ENCODE measurements at regions not wholly inside any gene's neighbourhood (a gene's known extent, or its start where the extent isn't known, plus 50 kb on each side); places are given as distances from the start of the nearest gene placed in this dataset.

DNA sequence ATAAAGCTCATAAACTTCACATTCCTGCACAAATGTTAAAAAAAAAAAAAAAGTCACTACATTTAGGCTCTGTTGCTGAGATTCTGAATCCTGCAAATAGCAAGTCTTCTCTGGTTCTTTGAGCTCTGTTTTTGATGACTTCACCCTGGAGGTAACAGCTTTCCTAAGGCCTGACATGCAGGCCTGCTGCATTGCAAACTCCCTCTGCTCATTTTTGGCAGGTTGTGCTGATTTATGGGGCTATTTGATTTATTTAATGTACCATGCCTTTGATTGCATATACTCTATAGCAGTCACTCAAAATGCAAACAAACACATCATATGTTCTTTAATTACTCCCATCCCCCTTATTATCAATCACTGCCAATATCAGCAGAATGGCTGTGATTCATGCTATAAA, 416.1 kb upstream of the IZUMO3 start:
- Histone ChIP-seq H3K4me1 (ENCODE audit: control insufficient read depth in 1 of 2, insufficient read depth in 2 of 2, low read depth in 1 of 2, low read length in 1 of 2) (no peaks in the 10 kb centered on the region), H3K4me2 (no peak overlapping the region), H3K79me2 (ENCODE audit: insufficient read depth) (no peaks in the 10 kb centered on the region), H3K36me3 (replicated peaks in 1 of 2; ENCODE audit: control insufficient read depth in 1 of 2, insufficient read depth in 2 of 2, low read length in 1 of 2) (no peaks in the 10 kb centered on the region), H2AFZ (ENCODE audit: low read depth) (no peak overlapping the region), H4K20me1 (ENCODE audit: insufficient read depth) (no peaks in the 10 kb centered on the region), H3K27me3 (ENCODE audit: insufficient read depth) (no peaks in the 10 kb centered on the region), H3K27ac (ENCODE audit: low read depth in 2 of 2, low read length in 1 of 2) (no peak overlapping the region), H3F3A (replicated peaks; ENCODE audit: insufficient read depth) (no peaks in the 10 kb centered on the region), H3K9me2 (no peaks in the 10 kb centered on the region), H3K9ac (no peak overlapping the region), H3K9me3 (no peaks in the 10 kb centered on the region; the same call in 1 of the 2 replicates), H3K4me3 (ENCODE audit: low read depth in 2 of 2, low read length in 1 of 2) (no peak overlapping the region)
- TF ChIP-seq, protein P1, sequence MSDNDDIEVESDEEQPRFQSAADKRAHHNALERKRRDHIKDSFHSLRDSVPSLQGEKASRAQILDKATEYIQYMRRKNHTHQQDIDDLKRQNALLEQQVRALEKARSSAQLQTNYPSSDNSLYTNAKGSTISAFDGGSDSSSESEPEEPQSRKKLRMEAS (IDR thresholded peaks at IDR 0.05; ENCODE audit: low read depth), result no peak
- TF ChIP-seq FOXM1 (IDR thresholded peaks at IDR 0.05; ENCODE audit: low read depth) (no peak), TCF12 (IDR thresholded peaks at IDR 0.05) (no peak)
- no peak for DNase-seq
- POLR2A ChIA-PET, result no interaction called here
- CTCF ChIA-PET, result interaction anchor here (0.6 kb wide), 1 partner anchor 13 kb away, joined by 3 read pairs; no protein-coding TSS in a partner anchor

DNA sequence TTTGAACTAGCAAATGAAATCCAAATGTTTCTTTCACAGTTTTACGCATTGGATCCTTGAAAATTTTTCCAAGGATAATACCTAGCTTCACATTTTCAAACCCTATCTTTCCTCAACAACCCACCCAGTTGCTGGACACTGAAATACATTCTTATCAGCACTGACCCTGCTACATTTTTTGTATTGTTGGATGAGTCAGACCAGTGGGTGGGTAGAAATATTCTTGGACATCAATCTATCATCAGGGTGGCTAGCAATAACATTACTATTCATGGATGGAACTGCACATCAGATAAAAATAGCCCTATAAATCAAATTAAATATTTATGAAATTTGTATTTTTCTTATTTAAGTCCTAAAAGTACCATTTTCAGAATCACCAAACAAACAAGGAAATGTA, 407.4 kb upstream of the IZUMO3 start:
- H3K27ac ChIP-seq (ENCODE audit: low read depth in 2 of 2, low read length in 1 of 2), result no peak overlapping the region

DNA sequence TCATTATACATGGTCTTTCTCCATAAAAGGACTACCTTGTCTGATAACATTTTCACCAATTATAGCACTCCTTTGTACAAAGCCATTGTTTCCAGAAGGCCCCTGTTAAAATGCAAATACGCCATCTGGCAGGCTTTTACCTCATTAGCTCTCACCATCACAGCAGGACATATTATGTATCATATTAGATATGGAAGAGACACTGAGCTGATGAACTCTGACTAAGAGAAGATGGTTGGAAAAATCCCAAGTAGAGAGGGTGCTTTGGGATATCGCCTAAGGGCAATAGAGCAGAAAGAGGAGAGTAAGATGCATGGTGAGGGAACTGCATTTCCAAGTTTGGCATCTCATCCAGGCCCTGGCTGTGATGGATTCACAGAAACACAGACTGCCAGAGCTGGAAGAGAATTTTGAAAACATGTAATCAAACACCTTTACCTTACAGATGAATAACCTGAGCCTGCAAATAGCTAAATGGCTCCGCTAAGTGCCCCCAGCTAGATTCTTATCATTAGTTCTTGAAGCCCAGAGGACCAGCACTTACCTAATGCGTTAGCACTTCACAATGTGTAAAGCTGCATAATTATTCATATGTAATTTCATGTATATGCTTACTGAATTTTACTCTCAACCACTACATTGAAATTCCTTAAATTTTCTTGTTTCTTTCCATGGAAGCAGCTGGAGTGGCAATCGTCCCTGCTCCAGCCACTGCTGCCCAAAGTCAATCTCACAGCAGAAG, 393.6 kb upstream of the IZUMO3 start:
- TF ChIP-seq ELF1 (IDR thresholded peaks at IDR 0.05), result no peak
- no peak for TF ChIP-seq GABPA (IDR thresholded peaks at IDR 0.05; ENCODE audit: low read depth)
- peak; percentile 81 for TF ChIP-seq FOXJ3 (CRISPR knock-in tag; IDR thresholded peaks at IDR 0.05)
- peak in 1 of 2 experiments; percentile 79; a peak in 2 of 4 replicates for TF ChIP-seq EP300 (IDR thresholded peaks at IDR 0.05; ENCODE audit: borderline replicate concordance in 1 of 2, low read depth in 1 of 2, low read length in 1 of 2)
- TF ChIP-seq RCOR1 (IDR thresholded peaks at IDR 0.05; ENCODE audit: low read length), result peak; percentile 81
- peak; percentile 87 for TF ChIP-seq GATA2 (CRISPR knock-in tag; IDR thresholded peaks at IDR 0.05)
- TF ChIP-seq TEAD4 (IDR thresholded peaks at IDR 0.05; ENCODE audit: borderline replicate concordance, insufficient read depth), result no peak
- TF ChIP-seq RAD21 (IDR thresholded peaks at IDR 0.05; ENCODE audit: low read length), result peak; percentile 16; the same call in 1 of the 2 replicates
- peak; percentile 7 for TF ChIP-seq CHD2 (IDR thresholded peaks at IDR 0.05; ENCODE audit: low read length, partially characterized antibody)
- TF ChIP-seq RXRA (IDR thresholded peaks at IDR 0.05; ENCODE audit: borderline replicate concordance, low read depth), result no peak
- no peaks in the 10 kb centered on the region for H4K20me1 ChIP-seq (ENCODE audit: insufficient read depth)
- no peaks in the 10 kb centered on the region for H3K79me2 ChIP-seq (ENCODE audit: insufficient read depth)
- WGBS (ENCODE audit: low lambda C conversion rate), result 17% methylated on average over 5 of the region's 5 CpGs
- H3K4me3 ChIP-seq (ENCODE audit: low read depth in 2 of 2, low read length in 1 of 2), result no peak overlapping the region
- ChIA-PET CTCF (interaction anchor here (0.6 kb wide), 1 partner anchor 11 kb away, joined by 3 read pairs; no protein-coding TSS in a partner anchor), POLR2A (no interaction called here)
- H3K4me1 ChIP-seq (ENCODE audit: control insufficient read depth in 1 of 2, insufficient read depth in 2 of 2, low read depth in 1 of 2, low read length in 1 of 2), result peaks cover 0 to 7% of the 10 kb centered on the region in 2 experiments; a peak in 2 of 4 replicates
- H3K27ac ChIP-seq (ENCODE audit: low read depth in 2 of 2, low read length in 1 of 2), result peak overlapping the region in 1 of 2 experiments; percentile 53; a peak in 2 of 4 replicates
- H3K9me3 ChIP-seq, result no peaks in the 10 kb centered on the region
- no peak overlapping the region for H3K4me2 ChIP-seq
- 0 out of 2 replicates have a peak, but pooled peaks cover 2% of the 10 kb centered on the region for H3K9me2 ChIP-seq
- H3F3A ChIP-seq (replicated peaks; ENCODE audit: insufficient read depth), result no peaks in the 10 kb centered on the region
- DNase-seq, result peak; percentile 23
- H3K9ac ChIP-seq, result no peak overlapping the region
- no peaks in the 10 kb centered on the region for H3K27me3 ChIP-seq (ENCODE audit: insufficient read depth)
- no peaks in the 10 kb centered on the region for H3K36me3 ChIP-seq (replicated peaks in 1 of 2; ENCODE audit: control insufficient read depth in 1 of 2, insufficient read depth in 2 of 2, low read length in 1 of 2)
- no peak overlapping the region for H2AFZ ChIP-seq (ENCODE audit: low read depth)

More for the DNA sequence above, 407.4 kb upstream of the IZUMO3 start:
- ChIA-PET CTCF (no interaction called here), POLR2A (no interaction called here)
- Histone ChIP-seq H3K27me3 (ENCODE audit: insufficient read depth) (no peaks in the 10 kb centered on the region), H3K79me2 (ENCODE audit: insufficient read depth) (no peaks in the 10 kb centered on the region), H3K4me3 (ENCODE audit: low read depth in 2 of 2, low read length in 1 of 2) (no peak overlapping the region), H3K36me3 (replicated peaks in 1 of 2; ENCODE audit: control insufficient read depth in 1 of 2, insufficient read depth in 2 of 2, low read length in 1 of 2) (no peaks in the 10 kb centered on the region), H2AFZ (ENCODE audit: low read depth) (no peak overlapping the region), H3K9me2 (no peaks in the 10 kb centered on the region), H3F3A (replicated peaks; ENCODE audit: insufficient read depth) (no peaks in the 10 kb centered on the region), H3K4me1 (ENCODE audit: control insufficient read depth in 1 of 2, insufficient read depth in 2 of 2, low read depth in 1 of 2, low read length in 1 of 2) (no peaks in the 10 kb centered on the region), H3K9me3 (peaks cover 7% of the 10 kb centered on the region; the same call in 1 of the 2 replicates), H3K4me2 (no peak overlapping the region), H4K20me1 (ENCODE audit: insufficient read depth) (no peaks in the 10 kb centered on the region), H3K9ac (no peak overlapping the region)
- no peak for TF ChIP-seq EP300 (IDR thresholded peaks at IDR 0.05; ENCODE audit: borderline replicate concordance in 1 of 2, low read depth in 1 of 2, low read length in 1 of 2)
- TF ChIP-seq, protein P2, sequence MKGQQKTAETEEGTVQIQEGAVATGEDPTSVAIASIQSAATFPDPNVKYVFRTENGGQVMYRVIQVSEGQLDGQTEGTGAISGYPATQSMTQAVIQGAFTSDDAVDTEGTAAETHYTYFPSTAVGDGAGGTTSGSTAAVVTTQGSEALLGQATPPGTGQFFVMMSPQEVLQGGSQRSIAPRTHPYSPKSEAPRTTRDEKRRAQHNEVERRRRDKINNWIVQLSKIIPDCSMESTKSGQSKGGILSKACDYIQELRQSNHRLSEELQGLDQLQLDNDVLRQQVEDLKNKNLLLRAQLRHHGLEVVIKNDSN (IDR thresholded peaks at IDR 0.05; ENCODE audit: borderline replicate concordance, low read depth), result no peak
- no peak for DNase-seq
- 57% methylated on average over 1 of the region's 1 CpG for WGBS (ENCODE audit: low lambda C conversion rate)
